Thoracic aorta (tissue), 2 donors: ENCODE measurements at regions not wholly inside any gene's neighbourhood (a gene's known extent, or its start where the extent isn't known, plus 50 kb on each side); places are given as distances from the start of the nearest gene placed in this dataset.

Source experiments
- ATAC-seq: fragments of 150-250 bp; one replicate; pipeline ENCODE4 v1.8.0; 2017; ENCODE audit warnings: low read depth; ENCODE audit not compliant: insufficient number of reproducible peaks, low FRiP score
- DNase-seq: peaks from one replicate; pipeline ENCODE4 v3.0.0-alpha.2; 2020; ENCODE audit warnings: low spot score
- H3K27ac ChIP-seq, 2 donors: fragments of 200-600 bp; sonication (generic); 1 replicate in 1 of 2; 2 replicates in 1 of 2; pipeline ENCODE4 v1.5.1; 2016; ENCODE audit warnings: mild to moderate bottlenecking in 2 of 2, moderate library complexity in 2 of 2
- H3K27me3 ChIP-seq: fragments of 200-600 bp; sonication (generic); replicated peaks from 2 replicates; pipeline ENCODE4 v1.6.0; 2016; ENCODE audit warnings: mild to moderate bottlenecking; ENCODE audit not compliant: insufficient read depth
- H3K36me3 ChIP-seq: fragments of 200-600 bp; sonication (generic); one replicate; pipeline ENCODE4 v1.5.1; 2016
- H3K4me1 ChIP-seq, 2 donors: fragments of 200-600 bp; sonication (generic); 1 replicate in 1 of 2; 2 replicates in 1 of 2; pipeline versions ENCODE4 v1.5.1 to v1.6.0; 2016; ENCODE audit warnings: low read depth in 2 of 2, mild to moderate bottlenecking in 1 of 2; ENCODE audit not compliant: control insufficient read depth in 1 of 2
- H3K4me3 ChIP-seq: fragments of 200-600 bp; sonication (generic); 2 replicates; pipeline ENCODE4 v1.5.1; 2016; ENCODE audit warnings: mild to moderate bottlenecking
- H3K9me3 ChIP-seq: fragments of 200-600 bp; sonication (generic); 2 replicates; pipeline ENCODE4 v1.5.1; 2016
- TF ChIP-seq, protein P1 (sequence below): fragments of 200-600 bp; sonication (generic); IDR thresholded peaks from one replicate; pipeline ENCODE4 v1.5.1; 2019; ENCODE audit warnings: antibody characterized with exemption

DNA sequence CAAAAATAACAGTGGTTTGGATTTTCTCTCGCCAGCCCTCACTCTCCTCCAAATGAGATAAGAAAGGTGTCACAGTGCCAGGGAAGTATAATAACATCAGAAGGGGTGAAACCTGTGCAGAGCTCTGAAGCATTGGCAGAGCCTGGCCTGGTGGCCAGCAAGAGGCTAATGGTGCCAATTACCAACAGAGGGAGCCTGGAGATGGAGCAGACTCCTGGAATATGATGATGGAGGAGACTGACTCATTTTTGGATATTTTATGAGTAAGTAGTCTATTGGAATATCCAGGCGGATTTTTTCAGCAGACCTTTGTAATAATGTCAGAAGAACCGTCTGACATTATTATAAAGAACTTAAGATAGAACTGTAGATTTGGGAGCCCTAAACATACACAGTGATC, 442.6 kb upstream of the MARCKS start:
- H3K36me3 ChIP-seq = no peaks in the 10 kb centered on the region
- TF ChIP-seq, protein P1, sequence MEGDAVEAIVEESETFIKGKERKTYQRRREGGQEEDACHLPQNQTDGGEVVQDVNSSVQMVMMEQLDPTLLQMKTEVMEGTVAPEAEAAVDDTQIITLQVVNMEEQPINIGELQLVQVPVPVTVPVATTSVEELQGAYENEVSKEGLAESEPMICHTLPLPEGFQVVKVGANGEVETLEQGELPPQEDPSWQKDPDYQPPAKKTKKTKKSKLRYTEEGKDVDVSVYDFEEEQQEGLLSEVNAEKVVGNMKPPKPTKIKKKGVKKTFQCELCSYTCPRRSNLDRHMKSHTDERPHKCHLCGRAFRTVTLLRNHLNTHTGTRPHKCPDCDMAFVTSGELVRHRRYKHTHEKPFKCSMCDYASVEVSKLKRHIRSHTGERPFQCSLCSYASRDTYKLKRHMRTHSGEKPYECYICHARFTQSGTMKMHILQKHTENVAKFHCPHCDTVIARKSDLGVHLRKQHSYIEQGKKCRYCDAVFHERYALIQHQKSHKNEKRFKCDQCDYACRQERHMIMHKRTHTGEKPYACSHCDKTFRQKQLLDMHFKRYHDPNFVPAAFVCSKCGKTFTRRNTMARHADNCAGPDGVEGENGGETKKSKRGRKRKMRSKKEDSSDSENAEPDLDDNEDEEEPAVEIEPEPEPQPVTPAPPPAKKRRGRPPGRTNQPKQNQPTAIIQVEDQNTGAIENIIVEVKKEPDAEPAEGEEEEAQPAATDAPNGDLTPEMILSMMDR = peak; percentile 45
- H3K4me1 ChIP-seq = no peaks in the 10 kb centered on the region
- H3K9me3 ChIP-seq = no peaks in the 10 kb centered on the region
- H3K4me3 ChIP-seq = no peak overlapping the region
- H3K27me3 ChIP-seq = no peaks in the 10 kb centered on the region
- ATAC-seq (no peak), DNase-seq (no peak)
- no peak overlapping the region for H3K27ac ChIP-seq

DNA sequence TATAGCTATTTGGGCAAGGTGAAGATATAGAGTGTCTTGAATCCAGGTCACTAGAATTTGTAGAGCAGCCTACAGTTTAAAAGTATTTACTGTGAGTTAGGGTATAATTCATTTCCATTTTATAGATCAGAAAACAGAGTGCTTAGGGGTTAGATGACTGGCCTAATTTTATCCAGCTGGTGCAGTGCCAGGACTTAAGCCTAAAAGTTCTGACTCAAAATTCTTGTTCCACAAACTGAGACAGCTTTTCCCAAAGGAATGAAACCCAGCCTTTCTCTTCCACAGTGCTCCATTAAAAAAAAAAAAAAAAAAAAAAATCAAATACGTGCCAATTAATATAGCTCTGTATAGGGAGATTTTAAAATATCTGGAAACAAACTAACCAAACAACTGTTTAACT, 441.0 kb upstream of the MARCKS start:
- H3K36me3 ChIP-seq = no peaks in the 10 kb centered on the region
- DNase-seq (no peak), ATAC-seq (no peak)
- H3K27ac ChIP-seq = no peak overlapping the region
- no peak overlapping the region for H3K4me3 ChIP-seq
- no peaks in the 10 kb centered on the region for H3K4me1 ChIP-seq
- TF ChIP-seq, protein P1 = no peak
- no peaks in the 10 kb centered on the region for H3K27me3 ChIP-seq
- H3K9me3 ChIP-seq = no peaks in the 10 kb centered on the region

DNA sequence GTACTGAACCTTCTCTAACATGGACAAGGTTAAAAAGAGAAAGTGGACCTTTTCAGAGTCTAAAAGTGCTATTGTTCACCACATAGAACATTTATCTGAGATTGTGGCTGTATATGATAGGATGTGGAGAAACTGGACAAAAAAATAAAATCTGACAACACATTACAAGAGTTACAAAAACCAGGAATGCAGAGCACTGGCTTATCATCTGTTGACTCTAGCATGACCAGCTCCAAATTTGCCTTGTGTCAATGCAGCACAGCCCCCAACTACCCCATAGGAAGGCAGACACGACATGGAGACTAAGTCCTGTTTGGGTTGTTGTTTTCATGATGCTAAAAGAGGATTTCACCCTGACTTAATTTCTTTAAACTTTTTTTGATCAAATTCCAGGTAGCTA, 436.9 kb upstream of the MARCKS start:
- H3K4me3 ChIP-seq = no peak overlapping the region
- ATAC-seq (no peak), DNase-seq (no peak)
- H3K36me3 ChIP-seq = no peaks in the 10 kb centered on the region
- TF ChIP-seq, protein P1 = no peak
- H3K4me1 ChIP-seq = no peaks in the 10 kb centered on the region
- H3K27me3 ChIP-seq = no peaks in the 10 kb centered on the region
- H3K9me3 ChIP-seq = no peaks in the 10 kb centered on the region
- no peak overlapping the region for H3K27ac ChIP-seq

DNA sequence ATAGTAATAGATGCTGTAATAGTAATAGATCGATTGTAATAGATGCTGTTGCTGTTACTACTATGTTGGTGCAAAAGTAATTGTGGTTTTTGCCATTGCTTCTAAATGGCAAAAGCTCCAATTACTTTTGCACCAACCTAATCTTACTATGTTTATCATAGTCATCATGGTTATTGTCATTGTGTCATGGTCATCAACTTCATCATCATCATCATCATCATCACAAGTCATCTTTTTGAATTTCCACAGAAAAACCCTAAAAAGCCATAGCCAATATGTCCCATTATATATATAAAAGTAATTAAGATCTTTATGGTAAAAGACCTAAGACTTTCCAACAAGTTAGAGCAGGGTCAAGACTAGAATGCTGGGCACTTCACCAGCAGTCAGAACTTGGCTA, 435.1 kb upstream of the MARCKS start:
- H3K27ac ChIP-seq = no peak overlapping the region
- no peaks in the 10 kb centered on the region for H3K4me1 ChIP-seq
- ATAC-seq (no peak), DNase-seq (no peak)
- no peak overlapping the region for H3K4me3 ChIP-seq
- no peaks in the 10 kb centered on the region for H3K27me3 ChIP-seq
- no peaks in the 10 kb centered on the region for H3K36me3 ChIP-seq
- TF ChIP-seq, protein P1 = no peak
- no peaks in the 10 kb centered on the region for H3K9me3 ChIP-seq

DNA sequence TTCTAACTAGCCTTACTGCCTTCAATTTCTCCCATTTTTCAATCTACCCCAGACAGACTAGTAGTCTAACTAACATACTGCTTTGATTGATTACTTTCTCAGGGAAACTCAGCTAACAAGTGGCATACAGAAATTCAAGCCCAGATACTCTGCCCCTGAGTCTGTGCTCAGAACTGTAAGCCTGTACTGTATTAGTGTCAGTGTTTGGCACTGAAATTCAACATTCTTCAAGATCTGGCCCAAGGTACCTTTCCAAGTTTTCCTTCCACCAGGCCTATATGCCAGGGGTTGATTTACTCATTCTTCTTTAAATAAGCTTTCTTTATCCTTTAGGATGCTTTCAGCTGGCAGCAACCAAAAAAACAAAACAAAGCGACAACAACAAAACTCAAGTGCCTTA, 433.2 kb upstream of the MARCKS start:
- Histone ChIP-seq H3K27ac (no peak overlapping the region), H3K4me3 (no peak overlapping the region), H3K4me1 (no peaks in the 10 kb centered on the region), H3K27me3 (no peaks in the 10 kb centered on the region), H3K36me3 (no peaks in the 10 kb centered on the region), H3K9me3 (no peaks in the 10 kb centered on the region)
- no peak for DNase-seq
- TF ChIP-seq, protein P1 = no peak
- ATAC-seq = no peak
